H9 (cell line): ENCODE measurements at regions not wholly inside any gene's neighbourhood (a gene's known extent, or its start where the extent isn't known, plus 50 kb on each side); places are given as distances from the start of the nearest gene placed in this dataset.

Experiments
- DNase-seq: peaks from one replicate; pipeline ENCODE4 v3.0.0-alpha.2; 2017
- H2AFZ ChIP-seq: one replicate; pipeline ENCODE4 v1.6.1; 2013; ENCODE audit warnings: mild to moderate bottlenecking, low read length, control low read depth, moderate library complexity
- H2AK5ac ChIP-seq: 2 replicates; pipeline ENCODE4 v1.6.1; 2013; ENCODE audit warnings: low read length, control low read depth, mixed read lengths; ENCODE audit not compliant: insufficient read length
- H2BK120ac ChIP-seq: one replicate; pipeline ENCODE4 v1.6.1; 2013; ENCODE audit warnings: low read depth, mild to moderate bottlenecking, low read length, control low read depth, inconsistent platforms; ENCODE audit not compliant: poor library complexity, severe bottlenecking
- H2BK12ac ChIP-seq: 2 replicates; pipeline ENCODE4 v1.6.1; 2013; ENCODE audit warnings: low read length, control low read depth, mixed read lengths, low read depth; ENCODE audit not compliant: insufficient read length
- H2BK15ac ChIP-seq: 2 replicates; pipeline ENCODE4 v1.6.1; 2013; ENCODE audit warnings: low read depth, low read length, control low read depth
- H2BK20ac ChIP-seq: one replicate; pipeline ENCODE4 v1.6.1; 2013; ENCODE audit warnings: low read depth, mild to moderate bottlenecking, low read length, control low read depth, inconsistent platforms; ENCODE audit not compliant: poor library complexity, severe bottlenecking
- H2BK5ac ChIP-seq: 2 replicates; pipeline ENCODE4 v1.6.1; 2013; ENCODE audit warnings: low read length, control low read depth, mixed read lengths; ENCODE audit not compliant: insufficient read length
- H3K14ac ChIP-seq: 2 replicates; pipeline ENCODE4 v1.6.1; 2013; ENCODE audit warnings: low read length, control low read depth; ENCODE audit not compliant: insufficient read depth
- H3K18ac ChIP-seq: 2 replicates; pipeline ENCODE4 v1.6.1; 2013; ENCODE audit warnings: low read depth, mild to moderate bottlenecking, mixed read lengths, low read length, control low read depth; ENCODE audit not compliant: insufficient read length
- H3K23ac ChIP-seq: 2 replicates; pipeline ENCODE4 v1.6.1; 2013; ENCODE audit warnings: low read length, control low read depth, mixed read lengths, low read depth; ENCODE audit not compliant: insufficient read length
- H3K23me2 ChIP-seq: 2 replicates; pipeline ENCODE4 v1.6.1; 2013; ENCODE audit warnings: low read depth, mild to moderate bottlenecking, mixed read lengths, low read length, control low read depth; ENCODE audit not compliant: insufficient read length, poor library complexity, severe bottlenecking
- H3K27ac ChIP-seq: 2 replicates; pipeline ENCODE4 v1.5.1; 2013; ENCODE audit warnings: low read length, control low read depth, mixed read lengths, low read depth; ENCODE audit not compliant: insufficient read length
- H3K27me3 ChIP-seq: 2 replicates; pipeline ENCODE4 v1.6.1; 2013; ENCODE audit warnings: low read length, control low read depth, inconsistent platforms; ENCODE audit not compliant: insufficient read depth
- H3K4ac ChIP-seq: 2 replicates; pipeline ENCODE4 v1.6.1; 2013; ENCODE audit warnings: low read depth, mild to moderate bottlenecking, control low read depth, inconsistent platforms, low read length, moderate library complexity
- H3K4me1 ChIP-seq: 2 replicates; pipeline ENCODE4 v1.6.1; 2013; ENCODE audit warnings: low read length, control low read depth, inconsistent platforms; ENCODE audit not compliant: insufficient read depth
- H3K4me2 ChIP-seq: 2 replicates; pipeline ENCODE4 v1.6.1; 2013; ENCODE audit warnings: low read length, control low read depth, mixed read lengths; ENCODE audit not compliant: insufficient read length, insufficient read depth
- H3K56ac ChIP-seq: 2 replicates; pipeline ENCODE4 v1.6.1; 2013; ENCODE audit warnings: low read depth, mild to moderate bottlenecking, mixed read lengths, low read length, control low read depth; ENCODE audit not compliant: insufficient read length
- H3K79me1 ChIP-seq: 2 replicates; pipeline ENCODE4 v1.6.1; 2013; ENCODE audit warnings: low read depth, mild to moderate bottlenecking, moderate library complexity, low read length, control low read depth, inconsistent platforms; ENCODE audit not compliant: insufficient read depth, poor library complexity, severe bottlenecking
- H3K79me2 ChIP-seq: 2 replicates; pipeline ENCODE4 v1.6.1; 2013; ENCODE audit warnings: low read length, control low read depth, inconsistent platforms; ENCODE audit not compliant: insufficient read depth
- H3K9ac ChIP-seq: 2 replicates; pipeline ENCODE4 v1.6.1; 2013; ENCODE audit warnings: low read length, control low read depth, mixed read lengths; ENCODE audit not compliant: insufficient read length; ENCODE audit errors: extremely low read depth
- H3K9me3 ChIP-seq: one replicate; pipeline ENCODE4 v1.6.1; 2013; ENCODE audit warnings: low read depth, low read length, inconsistent platforms; ENCODE audit not compliant: control insufficient read depth
- H3T11ph ChIP-seq: one replicate; pipeline ENCODE4 v1.6.1; 2013; ENCODE audit warnings: mild to moderate bottlenecking, low read length, control low read depth, inconsistent platforms
- H4K20me1 ChIP-seq: one replicate; pipeline ENCODE4 v1.6.1; 2013; ENCODE audit not compliant: control insufficient read depth, insufficient read length, insufficient read depth
- H4K5ac ChIP-seq: 2 replicates; pipeline ENCODE4 v1.6.1; 2013; ENCODE audit warnings: low read depth, mild to moderate bottlenecking, mixed read lengths, low read length, control low read depth; ENCODE audit not compliant: insufficient read length
- H4K8ac ChIP-seq: replicated peaks from 2 replicates; pipeline ENCODE4 v1.6.1; 2013; ENCODE audit warnings: low read length, control low read depth, mixed read lengths, low read depth; ENCODE audit not compliant: insufficient read length
- H4K91ac ChIP-seq: 2 replicates; pipeline ENCODE4 v1.6.1; 2013; ENCODE audit warnings: low read depth, mild to moderate bottlenecking, moderate library complexity, mixed read lengths, low read length, control low read depth; ENCODE audit not compliant: insufficient read length
- H3K27ac Mint-ChIP-seq, 3 experiments: 2 replicates in 2 of 3; 3 replicates in 1 of 3; pipeline ENCODE4 v1.8.0; 2020 to 2021; ENCODE audit warnings: mixed read lengths in 3 of 3, mild to moderate bottlenecking in 1 of 3, moderate library complexity in 1 of 3
- H3K27me3 Mint-ChIP-seq: 2 replicates; pipeline ENCODE4 v1.8.0; 2021; ENCODE audit warnings: low read depth, mild to moderate bottlenecking, moderate library complexity, mixed read lengths
- H3K36me3 Mint-ChIP-seq, 3 experiments: 2 replicates in 2 of 3; 3 replicates in 1 of 3; pipeline ENCODE4 v1.8.0; 2020 to 2021; ENCODE audit warnings: low read depth in 3 of 3, mixed read lengths in 3 of 3; ENCODE audit not compliant: insufficient read depth in 1 of 3
- H3K4me1 Mint-ChIP-seq, 2 experiments: 2 replicates each; pipeline ENCODE4 v1.8.0; 2020; ENCODE audit warnings: mixed read lengths in 2 of 2
- H3K4me3 Mint-ChIP-seq, 2 experiments: 2 replicates in 1 of 2; 3 replicates in 1 of 2; pipeline ENCODE4 v1.8.0; 2020 to 2021; ENCODE audit warnings: mild to moderate bottlenecking in 2 of 2, mixed read lengths in 2 of 2, moderate library complexity in 1 of 2
- H3K9me3 Mint-ChIP-seq, 2 experiments: 2 replicates in 1 of 2; 3 replicates in 1 of 2; pipeline ENCODE4 v1.8.0; 2020; ENCODE audit warnings: mild to moderate bottlenecking in 2 of 2, mixed read lengths in 2 of 2, moderate library complexity in 1 of 2
- WGBS: extraction: QIAGEN DNeasy Blood & Tissue Kit; methylation state at CpG from one replicate; pipeline ENCODE4 v1.1.7; 2013; ENCODE audit warnings: missing lambda C conversion rate, low lambda C conversion rate, mixed read lengths; ENCODE audit not compliant: insufficient read length; ENCODE audit errors: extremely low coverage; 5-methylcytosine and 5-hydroxymethylcytosine counted together
- TF ChIP-seq, protein P1 (sequence below): fragments of 200-600 bp; sonication (generic); conservative IDR thresholded peaks from 3 replicates; pipeline ENCODE4 v1.8.0; 2021; ENCODE audit warnings: antibody characterized with exemption, mild to moderate bottlenecking

DNA sequence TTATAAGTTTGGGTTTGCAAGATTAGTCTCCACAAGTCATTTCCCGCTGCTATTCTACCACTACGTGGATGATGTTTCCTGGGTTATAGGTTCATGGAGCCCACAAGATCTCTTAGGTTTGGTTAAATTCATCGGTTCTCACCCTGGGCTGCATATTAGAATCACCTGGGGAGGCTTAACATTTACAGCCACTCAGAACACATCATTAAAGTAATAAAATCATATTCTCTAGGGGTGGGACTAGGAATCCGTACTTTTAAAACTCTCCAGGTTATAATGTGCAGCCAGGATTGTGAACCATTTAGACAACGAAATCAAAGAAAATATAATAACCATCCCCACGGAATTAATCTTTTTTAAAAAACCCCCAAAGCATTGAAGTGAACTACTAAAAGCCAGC, 167.7 kb downstream of the ACTR3 start:
- Histone ChIP-seq H3K56ac (no peak overlapping the region), H2AFZ (no peak overlapping the region), H4K91ac (no peak overlapping the region), H2BK12ac (no peak overlapping the region), H3K23ac (no peak overlapping the region), H3K9ac (no peak overlapping the region), H3K23me2 (no peaks in the 10 kb centered on the region), H3K27ac (no peak overlapping the region), H3K14ac (no peak overlapping the region), H4K20me1 (no peaks in the 10 kb centered on the region), H2AK5ac (no peak overlapping the region), H3K79me2 (no peaks in the 10 kb centered on the region), H3K4me2 (no peak overlapping the region), H3K9me3 (no peaks in the 10 kb centered on the region), H3K18ac (no peak overlapping the region), H3K4ac (no peak overlapping the region), H2BK15ac (no peak overlapping the region), H3K4me1 (no peaks in the 10 kb centered on the region), H3T11ph (no peak overlapping the region), H2BK20ac (no peak overlapping the region), H4K8ac (no peak overlapping the region), H3K27me3 (no peaks in the 10 kb centered on the region), H3K79me1 (no peaks in the 10 kb centered on the region), H2BK120ac (no peak overlapping the region), H4K5ac (no peak overlapping the region), H2BK5ac (no peak overlapping the region)
- no peaks in the 10 kb centered on the region; a peak in 1 of 5 replicates for H3K9me3 Mint-ChIP-seq
- WGBS = no CpG with 5 or more reads among the region's 6 CpGs
- no peaks in the 10 kb centered on the region for H3K36me3 Mint-ChIP-seq
- DNase-seq = no peak
- peaks cover under 1 to 1% of the 10 kb centered on the region in 2 experiments; a peak in 3 of 4 replicates for H3K4me1 Mint-ChIP-seq
- H3K4me3 Mint-ChIP-seq = no peak overlapping the region
- H3K27ac Mint-ChIP-seq = no peak overlapping the region
- peaks cover 8% of the 10 kb centered on the region for H3K27me3 Mint-ChIP-seq
- TF ChIP-seq, protein P1, sequence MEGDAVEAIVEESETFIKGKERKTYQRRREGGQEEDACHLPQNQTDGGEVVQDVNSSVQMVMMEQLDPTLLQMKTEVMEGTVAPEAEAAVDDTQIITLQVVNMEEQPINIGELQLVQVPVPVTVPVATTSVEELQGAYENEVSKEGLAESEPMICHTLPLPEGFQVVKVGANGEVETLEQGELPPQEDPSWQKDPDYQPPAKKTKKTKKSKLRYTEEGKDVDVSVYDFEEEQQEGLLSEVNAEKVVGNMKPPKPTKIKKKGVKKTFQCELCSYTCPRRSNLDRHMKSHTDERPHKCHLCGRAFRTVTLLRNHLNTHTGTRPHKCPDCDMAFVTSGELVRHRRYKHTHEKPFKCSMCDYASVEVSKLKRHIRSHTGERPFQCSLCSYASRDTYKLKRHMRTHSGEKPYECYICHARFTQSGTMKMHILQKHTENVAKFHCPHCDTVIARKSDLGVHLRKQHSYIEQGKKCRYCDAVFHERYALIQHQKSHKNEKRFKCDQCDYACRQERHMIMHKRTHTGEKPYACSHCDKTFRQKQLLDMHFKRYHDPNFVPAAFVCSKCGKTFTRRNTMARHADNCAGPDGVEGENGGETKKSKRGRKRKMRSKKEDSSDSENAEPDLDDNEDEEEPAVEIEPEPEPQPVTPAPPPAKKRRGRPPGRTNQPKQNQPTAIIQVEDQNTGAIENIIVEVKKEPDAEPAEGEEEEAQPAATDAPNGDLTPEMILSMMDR = no peak
